ENCODE measurements at regions not wholly inside any gene's neighbourhood (a gene's known extent, or its start where the extent isn't known, plus 50 kb on each side); places are given as distances from the start of the nearest gene placed in this dataset.

GRCh38 chr6:44657206-44657819 lies 269.8 kb downstream of the CDC5L start:
- H2BK5ac ChIP-seq (ENCODE audit: insufficient read length, low read length): no peak overlapping the region
- Mint-ChIP-seq H3K27ac (no peak overlapping the region; a peak in 1 of 7 replicates), H3K4me3 (no peak overlapping the region), H3K27me3 (ENCODE audit: low read depth) (peaks cover 4% of the 10 kb centered on the region), H3K36me3 (ENCODE audit: insufficient read depth in 1 of 3, low read depth in 3 of 3) (peaks cover 0 to 4% (median 0%) of the 10 kb centered on the region in 3 experiments; a peak in 2 of 7 replicates), H3K9me3 (peaks cover 3 to 6% of the 10 kb centered on the region in 2 experiments; a peak in 3 of 5 replicates), H3K4me1 (peaks cover 28 to 32% of the 10 kb centered on the region in 2 experiments)
- H2BK12ac ChIP-seq (ENCODE audit: insufficient read length, low read depth, low read length): no peak overlapping the region
- H3T11ph ChIP-seq (ENCODE audit: low read length): no peak overlapping the region
- H3K27me3 ChIP-seq (ENCODE audit: insufficient read depth, low read length): no peaks in the 10 kb centered on the region
- no peak overlapping the region for H3K18ac ChIP-seq (ENCODE audit: insufficient read length, low read depth, low read length)
- H3K4me1 ChIP-seq (ENCODE audit: insufficient read depth, low read length): peaks cover 15% of the 10 kb centered on the region
- no peak overlapping the region for H2AFZ ChIP-seq (ENCODE audit: low read length)
- H3K9me3 ChIP-seq (ENCODE audit: control insufficient read depth, low read depth, low read length): no peaks in the 10 kb centered on the region
- H3K4ac ChIP-seq (ENCODE audit: low read depth, low read length): no peak overlapping the region
- H4K20me1 ChIP-seq (ENCODE audit: control insufficient read depth, insufficient read depth, insufficient read length): no peaks in the 10 kb centered on the region
- no peak overlapping the region for H3K27ac ChIP-seq (ENCODE audit: insufficient read length, low read depth, low read length)
- no peak overlapping the region for H2AK5ac ChIP-seq (ENCODE audit: insufficient read length, low read length)
- no peak for DNase-seq
- H3K4me2 ChIP-seq (ENCODE audit: insufficient read depth, insufficient read length, low read length): no peak overlapping the region
- no peak overlapping the region for H3K14ac ChIP-seq (ENCODE audit: insufficient read depth, low read length)
- no peaks in the 10 kb centered on the region for H3K79me1 ChIP-seq (ENCODE audit: insufficient read depth, low read depth, low read length, poor library complexity, severe bottlenecking)
- H2BK15ac ChIP-seq (ENCODE audit: low read depth, low read length): no peak overlapping the region
- H4K91ac ChIP-seq (ENCODE audit: insufficient read length, low read depth, low read length): no peak overlapping the region
- no peak overlapping the region for H3K56ac ChIP-seq (ENCODE audit: insufficient read length, low read depth, low read length)
- peak; percentile 34; the same call in 2 of the 3 replicates for TF ChIP-seq CTCF (conservative IDR thresholded peaks at IDR 0.05)
- H3K79me2 ChIP-seq (ENCODE audit: insufficient read depth, low read length): no peaks in the 10 kb centered on the region
- no peak overlapping the region for H3K23ac ChIP-seq (ENCODE audit: insufficient read length, low read depth, low read length)
- WGBS (ENCODE audit: extremely low coverage, insufficient read length, low lambda C conversion rate): no CpG with 5 or more reads among the region's 10 CpGs
- H2BK120ac ChIP-seq (ENCODE audit: low read depth, low read length, poor library complexity, severe bottlenecking): no peak overlapping the region
- no peak overlapping the region for H4K5ac ChIP-seq (ENCODE audit: insufficient read length, low read depth, low read length)
- no peak overlapping the region for H4K8ac ChIP-seq (replicated peaks; ENCODE audit: insufficient read length, low read depth, low read length)
- no peak overlapping the region for H3K9ac ChIP-seq (ENCODE audit: extremely low read depth, insufficient read length, low read length)
- H3K23me2 ChIP-seq (ENCODE audit: insufficient read length, low read depth, low read length, poor library complexity, severe bottlenecking): no peaks in the 10 kb centered on the region
- H2BK20ac ChIP-seq (ENCODE audit: low read depth, low read length, poor library complexity, severe bottlenecking): no peak overlapping the region

Data from H9 (cell line).